Tibial nerve (tissue), 4 donors: ENCODE measurements at regions not wholly inside any gene's neighbourhood (a gene's known extent, or its start where the extent isn't known, plus 50 kb on each side); places are given as distances from the start of the nearest gene placed in this dataset.

Source experiments
- DNase-seq, 2 donors: peaks; one replicate each; pipeline ENCODE4 v3.0.0-alpha.2; 2019; ENCODE audit warnings: low spot score in 2 of 2
- H3K27ac ChIP-seq, 4 donors: fragments of 200-600 bp; sonication (generic) in 3 of 4; one replicate each; pipeline ENCODE4 v1.5.1; 2017 to 2019; ENCODE audit warnings: mild to moderate bottlenecking in 1 of 4
- H3K27me3 ChIP-seq, 2 donors: fragments of 200-600 bp; sonication (generic) in 1 of 2; one replicate each; pipeline versions ENCODE4 v1.5.1 to v1.6.0; 2017 to 2019
- H3K36me3 ChIP-seq, 3 donors: fragments of 200-600 bp; sonication (generic); one replicate each; pipeline ENCODE4 v1.5.1; 2018 to 2019
- H3K4me1 ChIP-seq, 4 donors: fragments of 200-600 bp; sonication (generic) in 3 of 4; one replicate each; pipeline ENCODE4 v1.5.1; 2017 to 2019
- H3K4me3 ChIP-seq, 4 donors: fragments of 200-600 bp; sonication (generic) in 3 of 4; one replicate each; pipeline ENCODE4 v1.5.1; 2017 to 2019; ENCODE audit warnings: mild to moderate bottlenecking in 1 of 4, moderate library complexity in 1 of 4
- H3K9me3 ChIP-seq, 4 donors: fragments of 200-600 bp; sonication (generic) in 3 of 4; one replicate each; pipeline ENCODE4 v1.5.1; 2017 to 2019
- EP300 ChIP-seq, 2 donors: sonication (generic); formaldehyde crosslinking; IDR thresholded peaks; one replicate each; pipeline ENCODE4 v1.6.1; 2017; ENCODE audit warnings: antibody characterized with exemption in 2 of 2, mild to moderate bottlenecking in 1 of 2
- POLR2A ChIP-seq, 2 donors: fragments of 450-650 bp; IDR thresholded peaks; one replicate each; pipeline ENCODE4 v1.6.1; 2017; ENCODE audit warnings: antibody characterized with exemption in 2 of 2, mild to moderate bottlenecking in 2 of 2, moderate library complexity in 2 of 2
- WGBS, 2 donors: methylation state at CpG; one replicate each; pipeline ENCODE4 v1.1.5; 2018; 5-methylcytosine and 5-hydroxymethylcytosine counted together
- TF ChIP-seq, protein P1 (sequence below), 5 experiments: fragments of 200-600 bp in 3 of 5; fragments of 450-650 bp in 2 of 5; sonication (generic) in 3 of 5; IDR thresholded peaks; one replicate each; pipeline ENCODE4 v1.5.1; 2016 to 2019; ENCODE audit warnings: antibody characterized with exemption in 5 of 5, mild to moderate bottlenecking in 3 of 5, moderate library complexity in 2 of 5

GRCh38 chr17:77291591-77292386 is 151.0 kb downstream of the SEC14L1 start:
- Histone ChIP-seq H3K27me3 (no peaks in the 10 kb centered on the region), H3K4me1 (peaks cover 0 to 21% (median 18%) of the 10 kb centered on the region in 4 donors), H3K4me3 (no peak overlapping the region), H3K27ac (no peak overlapping the region), H3K36me3 (no peaks in the 10 kb centered on the region), H3K9me3 (no peaks in the 10 kb centered on the region)
- no peak for DNase-seq
- TF ChIP-seq EP300 (IDR thresholded peaks at IDR 0.05) (no peak), POLR2A (IDR thresholded peaks at IDR 0.05) (no peak)
- TF ChIP-seq, protein P1, sequence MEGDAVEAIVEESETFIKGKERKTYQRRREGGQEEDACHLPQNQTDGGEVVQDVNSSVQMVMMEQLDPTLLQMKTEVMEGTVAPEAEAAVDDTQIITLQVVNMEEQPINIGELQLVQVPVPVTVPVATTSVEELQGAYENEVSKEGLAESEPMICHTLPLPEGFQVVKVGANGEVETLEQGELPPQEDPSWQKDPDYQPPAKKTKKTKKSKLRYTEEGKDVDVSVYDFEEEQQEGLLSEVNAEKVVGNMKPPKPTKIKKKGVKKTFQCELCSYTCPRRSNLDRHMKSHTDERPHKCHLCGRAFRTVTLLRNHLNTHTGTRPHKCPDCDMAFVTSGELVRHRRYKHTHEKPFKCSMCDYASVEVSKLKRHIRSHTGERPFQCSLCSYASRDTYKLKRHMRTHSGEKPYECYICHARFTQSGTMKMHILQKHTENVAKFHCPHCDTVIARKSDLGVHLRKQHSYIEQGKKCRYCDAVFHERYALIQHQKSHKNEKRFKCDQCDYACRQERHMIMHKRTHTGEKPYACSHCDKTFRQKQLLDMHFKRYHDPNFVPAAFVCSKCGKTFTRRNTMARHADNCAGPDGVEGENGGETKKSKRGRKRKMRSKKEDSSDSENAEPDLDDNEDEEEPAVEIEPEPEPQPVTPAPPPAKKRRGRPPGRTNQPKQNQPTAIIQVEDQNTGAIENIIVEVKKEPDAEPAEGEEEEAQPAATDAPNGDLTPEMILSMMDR (IDR thresholded peaks at IDR 0.05), result no peak
- WGBS, 2 donors, result 92 to 95% methylated on average over 18 of the region's 18 CpGs

DNA sequence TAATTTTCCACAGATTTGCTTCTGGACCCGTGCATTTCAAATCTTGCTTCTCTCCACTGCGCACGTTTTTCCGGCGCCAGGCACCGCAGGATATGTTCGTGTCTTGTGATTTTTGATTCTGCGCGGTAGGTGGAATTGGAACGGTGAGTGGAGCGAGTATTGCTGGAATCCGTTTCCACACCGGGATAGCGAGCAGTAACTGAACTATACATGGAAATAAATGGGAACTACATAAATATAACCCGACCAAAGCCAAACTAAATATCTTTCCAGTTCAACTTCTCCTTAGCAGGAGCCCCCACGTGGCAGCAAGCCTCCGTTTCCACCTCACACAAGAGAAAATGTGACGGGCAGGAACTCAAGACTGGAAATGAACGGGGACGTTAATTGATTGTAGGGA is 154.0 kb downstream of the SEC14L1 start:
- H3K4me1 ChIP-seq, result no peaks in the 10 kb centered on the region
- H3K27ac ChIP-seq, result no peak overlapping the region
- no peaks in the 10 kb centered on the region for H3K36me3 ChIP-seq
- WGBS, 2 donors, result 89% methylated on average over 20 of the region's 20 CpGs
- H3K4me3 ChIP-seq, result no peak overlapping the region
- H3K9me3 ChIP-seq, result peaks cover 0 to 15% (median 0%) of the 10 kb centered on the region in 4 donors
- no peak for TF ChIP-seq EP300 (IDR thresholded peaks at IDR 0.05)
- TF ChIP-seq, protein P1 (IDR thresholded peaks at IDR 0.05), result no peak
- no peak for TF ChIP-seq POLR2A (IDR thresholded peaks at IDR 0.05)
- no peaks in the 10 kb centered on the region for H3K27me3 ChIP-seq
- no peak for DNase-seq

DNA sequence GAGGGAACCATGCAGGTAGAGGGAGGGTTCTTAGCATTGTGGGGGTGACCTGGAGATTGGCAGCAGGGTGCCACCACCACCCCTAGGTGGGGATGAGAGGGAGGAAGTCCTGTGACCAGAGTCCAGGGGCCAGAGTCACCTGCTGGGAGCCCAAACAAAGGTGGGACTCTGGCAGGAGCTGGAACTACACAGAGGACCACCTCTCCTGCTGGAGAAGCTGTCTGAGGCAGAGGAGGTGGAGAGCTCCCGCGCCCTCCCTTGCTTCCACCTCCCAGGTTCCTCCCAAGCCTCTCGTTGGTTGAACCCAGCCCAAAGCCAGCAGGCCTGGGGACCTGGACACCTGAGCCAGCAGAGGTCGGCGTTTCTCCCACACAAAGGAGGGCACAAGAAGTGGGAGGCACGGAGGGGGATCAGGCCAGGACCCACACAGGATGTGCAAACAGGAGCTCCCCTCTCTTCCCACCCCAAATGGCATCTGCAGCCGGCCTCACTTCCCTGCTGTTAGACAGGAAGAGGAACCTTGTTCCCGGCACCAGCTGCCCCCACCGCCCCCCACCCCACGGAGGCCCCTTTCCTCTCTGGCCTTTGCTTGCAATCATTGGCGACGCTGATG is 154.6 kb downstream of the SEC14L1 start:
- Histone ChIP-seq H3K4me3 (no peak overlapping the region), H3K27me3 (no peaks in the 10 kb centered on the region), H3K4me1 (no peaks in the 10 kb centered on the region), H3K27ac (no peak overlapping the region), H3K9me3 (peaks cover 0 to 15% (median 0%) of the 10 kb centered on the region in 4 donors), H3K36me3 (no peaks in the 10 kb centered on the region)
- WGBS, 2 donors, result 61 to 75% methylated on average over 12 of the region's 12 CpGs
- TF ChIP-seq EP300 (IDR thresholded peaks at IDR 0.05) (no peak), POLR2A (IDR thresholded peaks at IDR 0.05) (no peak)
- TF ChIP-seq, protein P1 (IDR thresholded peaks at IDR 0.05), result no peak
- no peak for DNase-seq

- TF ChIP-seq POLR2A (IDR thresholded peaks at IDR 0.05), result no peak
- TF ChIP-seq EP300 (IDR thresholded peaks at IDR 0.05), result no peak
- TF ChIP-seq, protein P1 (IDR thresholded peaks at IDR 0.05), result no peak
- Histone ChIP-seq H3K27ac (no peak overlapping the region), H3K27me3 (no peaks in the 10 kb centered on the region), H3K36me3 (no peaks in the 10 kb centered on the region), H3K4me3 (no peak overlapping the region), H3K4me1 (no peaks in the 10 kb centered on the region), H3K9me3 (peaks cover 0 to 15% (median 0%) of the 10 kb centered on the region in 4 donors)
- 96 to 97% methylated on average over 6 of the region's 6 CpGs for WGBS, 2 donors
- DNase-seq, result no peak
Observed at GRCh38 chr17:77296769-77297409, 156.1 kb downstream of the SEC14L1 start.
